NT2/D1 (cell line): ENCODE measurements at regions not wholly inside any gene's neighbourhood (a gene's known extent, or its start where the extent isn't known, plus 50 kb on each side); places are given as distances from the start of the nearest gene placed in this dataset.

Experiments used
- SUZ12 ChIP-seq: IDR thresholded peaks from 2 replicates; pipeline ENCODE4 v1.6.1; 2011; ENCODE audit not compliant: insufficient read length, insufficient read depth; ENCODE audit errors: extremely low read depth
- YY1 ChIP-seq: IDR thresholded peaks from 2 replicates; pipeline ENCODE4 v1.6.1; 2011; ENCODE audit not compliant: insufficient read length, insufficient read depth

GRCh38 chr12:78531831-78532458 is 332.6 kb upstream of the SYT1 start:
- TF ChIP-seq SUZ12: no peak
- TF ChIP-seq YY1: no peak
